GM18951 (cell line): ENCODE measurements at regions not wholly inside any gene's neighbourhood (a gene's known extent, or its start where the extent isn't known, plus 50 kb on each side); places are given as distances from the start of the nearest gene placed in this dataset.
"Not testable (repeated sequence)": the region's sequence is repeated elsewhere in the genome, so short reads cannot be mapped to it uniquely, and the experiment has no call there.

ENCODE experiments used
- POLR2A ChIP-seq: IDR thresholded peaks from 4 replicates; pipeline ENCODE4 v1.6.1; 2011; ENCODE audit warnings: mild to moderate bottlenecking; ENCODE audit not compliant: insufficient read length, insufficient read depth; ENCODE audit errors: extremely low read depth
- in situ Hi-C: fragments of 300-500 bp; cut with MboI; formaldehyde crosslinking; loops from one replicate; pipeline ENCODE4 v1.12.0; 2022; ENCODE audit warnings: low sequenced_read_pairs, mixed read lengths, inconsistent platforms; ENCODE audit not compliant: unreplicated experiment

DNA sequence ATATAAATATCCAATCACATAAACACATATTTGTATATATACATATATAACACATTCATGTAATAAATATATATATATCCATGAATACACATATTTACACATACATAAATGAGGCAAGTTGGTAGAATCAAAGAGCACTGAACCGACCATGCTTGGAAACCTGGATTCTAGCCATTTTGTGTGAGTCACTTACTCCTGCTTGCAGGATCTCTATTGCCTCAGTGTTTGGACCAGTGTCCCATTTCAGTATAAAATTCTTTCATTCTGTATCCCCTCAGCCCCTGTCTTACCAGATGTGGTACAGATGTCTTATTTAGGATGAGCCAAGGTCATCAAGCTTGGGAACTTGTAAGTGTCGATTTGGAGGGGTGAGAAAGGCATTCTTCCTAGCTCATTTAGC, 391.4 kb upstream of the FRG2C start:
- no peak for TF ChIP-seq POLR2A
- in situ Hi-C loops, result loop anchor here (25.0 kb wide), 1 partner anchor 315 kb away; no protein-coding TSS in a partner anchor

DNA sequence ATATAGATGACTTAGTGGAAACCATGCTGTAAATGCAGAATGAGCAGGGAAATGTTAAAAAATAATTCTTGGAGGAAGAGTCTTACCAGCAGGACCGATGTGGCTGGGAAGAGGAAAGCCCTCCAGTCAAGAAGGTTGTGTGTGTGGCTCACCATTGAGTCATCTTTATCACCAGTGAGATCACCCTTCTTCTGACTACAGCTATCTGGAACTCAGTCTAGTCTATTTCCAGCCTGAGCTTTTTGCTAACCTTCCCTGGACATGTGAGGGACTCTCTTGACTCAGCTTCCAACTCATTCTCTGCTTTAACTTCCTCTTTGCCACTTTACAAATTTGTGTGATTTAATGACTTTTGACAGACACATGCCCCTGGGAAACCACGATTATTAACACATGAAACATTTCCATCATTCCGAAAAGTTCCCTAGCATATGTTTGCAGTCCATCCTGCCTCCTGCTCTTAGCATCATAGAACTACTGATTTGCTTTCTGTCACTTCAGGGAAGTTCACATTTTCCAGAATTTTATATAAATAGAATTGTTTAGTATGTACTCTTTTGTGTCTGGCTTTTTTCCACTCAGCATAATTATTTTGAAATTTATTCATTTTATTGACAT, 378.5 kb upstream of the FRG2C start:
- in situ Hi-C loops, result not testable (repeated sequence)

DNA sequence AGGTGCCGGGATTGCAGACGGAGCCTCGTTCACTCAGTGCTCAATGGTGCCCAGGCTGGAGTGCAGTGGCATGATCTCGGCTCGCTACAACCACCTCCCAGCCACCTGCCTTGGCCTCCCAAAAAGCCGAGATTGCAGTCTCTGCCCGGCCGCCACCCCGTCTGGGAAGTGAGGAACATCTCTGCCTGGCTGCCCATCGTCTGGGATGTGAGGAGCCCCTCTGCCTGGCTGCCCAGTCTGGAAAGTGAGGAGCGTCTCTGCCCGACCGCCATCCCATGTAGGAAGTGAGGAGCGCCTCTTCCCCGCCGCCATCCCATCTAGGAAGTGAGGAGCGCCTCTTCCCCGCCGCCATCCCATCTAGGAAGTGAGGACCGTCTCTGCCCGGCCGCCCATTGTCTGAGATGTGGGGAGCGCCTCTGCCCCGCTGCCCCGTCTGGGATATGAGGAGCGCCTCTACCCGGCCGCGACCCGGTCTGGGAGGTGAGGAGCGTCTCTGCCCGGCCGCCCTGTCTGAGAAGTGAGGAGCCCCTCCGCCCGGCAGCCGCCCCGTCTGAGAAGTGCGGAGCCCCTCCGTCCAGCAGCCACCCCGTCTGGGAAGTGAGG, 375.1 kb upstream of the FRG2C start:
- in situ Hi-C loops, result not testable (repeated sequence)

DNA sequence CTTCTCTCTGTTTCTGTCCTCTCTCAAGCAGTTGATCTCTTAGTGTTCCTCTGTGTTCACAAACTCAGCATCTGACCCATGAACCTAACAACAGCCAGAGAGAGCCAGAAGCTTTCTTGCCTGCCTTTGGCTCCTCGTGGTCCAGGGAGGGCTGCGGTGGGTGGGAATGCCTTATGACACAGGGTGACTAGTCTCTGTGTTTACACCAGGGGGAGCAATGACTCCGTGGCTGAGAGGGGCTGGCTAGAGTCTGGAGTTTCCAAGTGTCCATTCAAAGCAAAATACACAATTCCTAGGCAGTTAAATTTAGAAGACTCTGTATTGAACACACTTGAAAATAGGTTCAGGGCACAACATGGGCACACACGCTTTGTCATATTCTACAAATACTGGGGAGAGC, 370.0 kb upstream of the FRG2C start:
- no peak for TF ChIP-seq POLR2A
- in situ Hi-C loops, result no loop called here

DNA sequence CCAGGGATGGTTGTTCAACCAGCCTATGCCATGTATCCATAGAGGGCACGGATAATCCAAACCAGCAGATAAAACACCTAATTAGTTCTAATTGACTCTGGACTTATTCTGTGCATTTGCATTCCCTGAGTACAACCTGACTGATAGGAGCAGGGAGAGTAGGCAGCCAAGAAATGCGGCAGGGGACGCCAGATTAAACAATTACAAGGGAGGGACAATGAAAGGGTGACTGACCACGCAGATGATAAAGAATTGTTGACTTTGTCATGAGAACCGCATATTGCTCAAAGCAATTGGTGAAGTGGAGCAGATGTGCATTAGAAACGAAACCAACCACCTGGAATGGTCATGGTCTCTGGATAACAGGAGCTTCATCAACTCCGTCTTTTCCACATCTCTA, 369.1 kb upstream of the FRG2C start:
- in situ Hi-C loops, result no loop called here
- TF ChIP-seq POLR2A, result no peak

DNA sequence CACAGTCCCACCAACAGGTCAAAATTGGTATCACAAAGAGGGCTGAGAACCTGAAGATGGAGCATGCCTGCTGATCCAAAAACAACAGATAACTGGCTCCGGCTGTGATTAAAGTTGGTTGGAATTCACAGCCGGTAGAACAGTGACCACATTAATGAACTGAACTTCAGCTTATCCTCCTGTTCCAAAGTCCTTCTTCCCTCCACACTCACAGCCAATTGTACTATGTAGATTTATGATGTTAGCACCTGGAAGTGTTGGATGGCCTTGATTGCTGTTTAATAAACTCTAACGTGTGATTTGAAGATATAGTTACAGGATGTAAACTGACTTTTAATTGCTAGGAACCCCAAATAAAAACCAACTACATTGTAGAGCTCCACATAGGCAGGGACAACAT, 367.3 kb upstream of the FRG2C start:
- no peak for TF ChIP-seq POLR2A
- in situ Hi-C loops, result no loop called here

DNA sequence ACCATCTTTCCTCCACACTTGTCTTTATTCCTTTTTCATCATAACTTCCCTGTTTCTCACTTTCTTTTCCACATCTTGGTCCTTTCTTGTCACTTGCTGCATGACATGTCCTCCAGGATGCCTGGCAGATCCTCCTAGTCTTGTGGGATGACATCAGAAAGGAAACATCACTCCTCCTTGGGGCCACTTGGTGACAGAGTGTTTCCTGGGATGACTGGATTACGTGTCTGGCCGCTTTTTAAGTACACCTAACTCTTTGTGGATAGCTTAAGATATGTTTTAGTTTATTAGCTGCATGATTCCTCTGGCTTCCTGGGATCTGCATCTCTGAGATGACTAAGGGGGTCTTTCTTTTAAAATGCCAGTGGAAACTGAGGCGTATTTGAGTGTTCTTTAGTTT, 363.5 kb upstream of the FRG2C start:
- in situ Hi-C loops, result no loop called here
- no peak for TF ChIP-seq POLR2A

DNA sequence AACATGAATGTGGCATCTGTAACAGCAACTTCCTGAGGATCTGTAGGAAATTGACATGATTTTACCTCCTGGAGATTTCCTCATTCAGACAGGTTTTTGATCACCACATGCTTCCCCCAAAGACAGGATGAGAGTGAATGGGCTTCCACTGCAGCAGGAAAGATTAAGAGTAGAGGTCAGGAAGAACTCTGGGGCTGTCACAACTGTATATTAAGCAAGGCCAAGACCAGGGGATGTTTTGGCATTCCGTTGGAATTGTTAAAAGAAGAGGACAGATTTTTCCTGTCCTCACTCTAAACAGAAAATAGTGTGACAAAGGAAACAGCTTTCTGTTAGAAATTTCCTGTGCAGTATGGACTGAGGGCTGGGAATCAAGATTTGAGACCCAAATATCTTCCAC, 363.1 kb upstream of the FRG2C start:
- in situ Hi-C loops, result not testable (repeated sequence)

DNA sequence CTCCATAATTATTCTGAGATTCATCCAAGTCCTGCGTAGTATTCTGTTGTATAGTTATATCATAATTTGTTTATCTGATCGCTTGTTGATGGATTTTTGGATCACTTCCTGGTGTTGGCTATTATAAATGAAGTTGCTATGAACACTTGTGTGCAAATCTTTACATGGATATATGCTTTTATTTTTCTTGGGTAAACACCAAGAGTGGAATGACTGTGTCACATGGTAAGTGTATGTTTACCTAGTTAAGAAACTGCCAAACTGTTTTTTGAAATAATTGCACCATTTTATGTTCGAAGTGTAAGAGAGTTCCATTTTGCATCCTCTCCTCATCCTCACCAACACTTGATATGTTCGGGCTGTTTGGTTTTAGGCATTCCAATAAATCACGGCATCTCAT, 360.4 kb upstream of the FRG2C start:
- TF ChIP-seq POLR2A, result no peak
- in situ Hi-C loops, result no loop called here

DNA sequence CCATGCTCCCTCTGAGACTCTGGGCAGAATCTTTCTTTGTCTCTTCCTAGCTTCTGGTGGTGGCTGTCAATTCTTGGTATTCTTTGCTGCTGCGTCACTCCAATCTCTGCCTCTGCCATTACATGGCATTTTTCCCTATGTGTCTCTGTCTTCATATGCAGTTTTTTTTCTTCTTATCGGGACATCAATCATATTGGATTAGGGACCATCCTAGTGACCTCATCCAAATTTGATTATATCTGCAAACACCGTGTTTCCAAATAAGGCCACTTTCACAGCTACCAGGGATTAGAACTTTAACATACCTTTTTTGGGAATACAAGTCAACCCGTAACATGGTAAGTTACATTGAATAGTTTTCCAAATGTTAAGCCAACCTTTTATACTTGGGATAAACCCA, 358.2 kb upstream of the FRG2C start:
- TF ChIP-seq POLR2A, result no peak

DNA sequence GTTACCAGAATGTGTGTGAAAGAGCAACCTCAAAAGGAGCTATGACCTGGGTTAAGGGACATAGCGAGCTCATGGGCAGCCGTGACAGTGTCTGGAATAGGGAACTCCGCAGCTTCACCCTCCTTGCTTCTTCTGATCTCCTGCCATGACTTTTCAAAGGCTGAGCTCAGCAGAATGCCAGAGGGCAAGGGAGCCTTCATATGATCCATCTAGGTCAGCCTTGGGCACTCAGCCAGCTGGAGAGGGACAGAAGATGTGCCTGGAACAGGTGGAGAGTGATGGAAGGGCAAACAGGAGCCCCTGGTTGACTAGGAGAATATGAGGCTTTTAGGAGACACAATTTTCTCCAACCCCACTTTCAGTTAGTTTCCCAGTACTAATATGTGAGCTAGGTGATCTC, 352.8 kb upstream of the FRG2C start:
- in situ Hi-C loops, result not testable (repeated sequence)

More for the DNA sequence above, 358.2 kb upstream of the FRG2C start:
- in situ Hi-C loops, result no loop called here

DNA sequence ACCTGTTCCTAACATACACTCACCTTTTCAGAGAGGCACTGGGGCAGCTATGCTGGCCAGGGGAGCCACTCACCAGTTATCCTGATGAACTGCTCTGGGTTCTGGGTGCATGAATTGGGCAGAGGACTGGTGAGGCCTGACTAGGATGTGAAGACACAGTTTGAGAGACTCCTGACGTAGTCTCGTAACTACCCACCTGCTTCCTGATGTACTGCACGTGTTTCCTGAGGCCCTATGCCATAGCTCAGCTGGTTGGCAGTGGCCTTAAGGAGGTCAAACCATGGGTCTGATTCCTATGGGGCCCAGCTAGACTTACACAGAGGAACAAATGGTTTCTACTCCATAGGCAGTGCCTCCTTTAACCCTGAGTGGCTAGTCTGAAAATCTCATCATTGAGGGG, 351.7 kb upstream of the FRG2C start:
- in situ Hi-C loops, result not testable (repeated sequence)

DNA sequence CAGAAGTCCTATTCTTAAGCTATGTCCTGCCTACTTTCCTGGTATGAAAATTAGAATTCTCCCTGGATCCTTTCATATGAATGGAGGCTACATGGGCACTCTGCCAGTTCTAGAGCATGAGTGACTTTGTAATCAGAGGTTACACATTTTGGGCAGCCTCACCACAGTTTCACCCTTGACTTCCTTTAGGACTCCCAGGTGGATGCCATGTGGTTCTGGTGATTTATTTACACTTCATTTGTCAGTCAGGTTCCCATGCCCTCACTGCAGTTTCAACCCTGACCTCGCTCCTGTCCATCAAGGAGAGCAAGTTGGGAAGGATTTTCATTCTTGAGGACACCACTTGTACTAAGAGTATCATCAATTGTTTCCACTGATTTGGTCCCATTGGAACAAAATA, 344.4 kb upstream of the FRG2C start:
- in situ Hi-C loops, result not testable (repeated sequence)

DNA sequence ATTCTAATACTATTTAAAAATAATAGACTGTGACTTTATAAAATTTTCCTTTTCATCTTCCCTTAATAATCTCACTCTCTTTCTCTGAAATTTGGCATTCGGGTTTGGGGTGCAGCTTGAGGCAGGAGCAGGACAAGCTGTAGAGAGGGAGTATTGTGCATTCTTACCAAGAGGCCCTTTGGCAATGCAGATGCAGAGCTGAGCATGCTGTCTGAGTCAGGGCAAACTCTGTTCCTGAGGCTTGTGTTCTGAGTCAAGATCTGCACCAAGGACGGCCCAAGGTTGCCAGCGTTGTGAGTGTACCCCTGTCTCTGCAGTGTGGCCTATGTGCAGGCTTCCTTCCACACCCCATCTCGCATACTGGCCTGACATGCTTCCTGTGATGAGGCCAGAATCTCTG, 343.8 kb upstream of the FRG2C start:
- in situ Hi-C loops, result no loop called here
- no peak for TF ChIP-seq POLR2A

DNA sequence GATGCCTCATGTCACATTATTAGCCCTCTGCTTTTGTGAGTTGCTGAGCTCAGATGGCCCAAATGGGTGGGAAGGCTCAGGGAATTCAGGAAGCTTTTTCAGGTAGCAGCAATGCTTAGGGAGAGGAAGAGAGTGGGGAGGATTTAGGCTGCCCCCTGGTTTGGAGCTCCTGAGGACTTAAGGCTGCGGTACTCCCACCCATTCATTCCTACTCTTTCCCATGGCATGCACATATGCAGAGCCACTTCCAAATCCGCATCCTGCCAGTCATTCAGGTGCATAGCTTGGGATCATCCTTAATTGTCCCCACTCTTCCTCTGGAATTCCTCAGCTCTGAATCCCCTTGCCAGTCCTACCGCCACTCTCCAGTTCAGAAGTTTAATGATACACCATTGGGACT, 343.1 kb upstream of the FRG2C start:
- in situ Hi-C loops, result no loop called here
- no peak for TF ChIP-seq POLR2A

DNA sequence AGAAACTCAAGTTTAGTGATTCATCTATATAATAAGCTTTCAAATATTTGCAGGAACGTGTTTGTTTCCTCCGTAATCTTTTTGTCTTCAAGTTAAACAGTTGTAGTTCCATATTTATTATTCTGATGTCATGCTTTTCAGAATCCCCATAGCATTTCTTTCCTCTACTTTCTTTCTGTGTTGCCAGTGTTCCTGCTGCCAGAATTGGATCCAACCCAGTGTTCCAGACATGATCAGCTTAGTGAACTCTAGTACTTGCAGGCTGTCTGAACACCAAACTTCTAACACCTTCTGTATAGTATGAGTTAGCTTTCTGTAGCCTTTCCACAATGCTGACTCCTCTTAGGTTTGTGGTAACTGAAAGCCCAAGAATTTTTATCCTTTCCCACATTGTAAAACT, 340.2 kb upstream of the FRG2C start:
- in situ Hi-C loops, result not testable (repeated sequence)
